NCI-H446 treated with DMSO at 0.1 percent for 48 hours (cell line): ENCODE measurements at regions not wholly inside any gene's neighbourhood (a gene's known extent, or its start where the extent isn't known, plus 50 kb on each side); places are given as distances from the start of the nearest gene placed in this dataset.
"Not testable (repeated sequence)": the region's sequence is repeated elsewhere in the genome, so short reads cannot be mapped to it uniquely, and the experiment has no call there.

Experiments used
- DNase-seq: peaks from one replicate; lab custom pipeline; 2025; lab: John Stamatoyannopoulos, UW

GRCh38 chr3:132987396-132987795 lies 50.8 kb upstream of the TMEM108 start:
- no peak for DNase-seq

DNA sequence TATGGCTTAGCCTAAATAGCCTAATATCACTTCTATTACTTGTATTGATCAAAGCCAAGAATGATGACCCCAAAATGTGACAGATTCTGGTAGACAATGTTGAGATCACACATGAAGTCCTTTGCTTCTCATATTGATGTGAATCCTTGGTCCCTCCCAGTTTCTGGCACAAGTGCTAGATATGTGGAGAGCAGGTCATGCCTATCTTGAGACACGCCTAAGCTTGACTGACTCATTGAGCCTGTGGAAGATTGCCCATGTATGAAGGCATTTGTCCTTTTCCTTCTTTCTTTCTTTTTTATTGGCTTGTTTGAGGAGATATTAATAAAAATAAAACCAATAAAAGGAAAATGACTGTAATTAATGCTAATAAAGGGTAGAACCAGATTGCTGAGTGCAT lies 54.0 kb upstream of the TMEM108 start:
- DNase-seq, result no peak

GRCh38 chr3:132983143-132983770 lies 54.9 kb upstream of the TMEM108 start:
- DNase-seq, result no peak

- no peak for DNase-seq
These were observed 56.5 kb upstream of the TMEM108 start for GRCh38 chr3:132981719-132982118.

GRCh38 chr3:132980102-132980501 lies 58.1 kb upstream of the TMEM108 start:
- no peak for DNase-seq

DNA sequence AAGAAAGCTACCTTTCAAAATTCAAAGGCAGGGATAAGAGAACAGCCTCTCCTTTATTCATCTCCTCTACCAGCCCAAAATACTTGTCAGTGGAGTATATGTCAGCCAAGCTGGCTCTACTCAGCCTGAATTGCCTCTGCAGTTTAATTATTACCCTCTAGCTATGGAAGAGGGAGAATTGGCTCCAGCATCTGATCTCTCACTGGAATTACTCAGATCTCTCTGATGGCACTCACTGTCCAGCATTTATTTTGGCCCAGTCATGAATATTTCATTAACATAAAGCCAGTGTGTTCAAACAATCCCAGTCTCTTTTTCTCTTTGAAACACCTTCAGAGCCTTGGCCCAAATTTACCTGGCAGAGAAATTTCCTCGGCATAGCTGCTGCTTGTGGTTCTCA lies 58.6 kb upstream of the TMEM108 start:
- no peak for DNase-seq

DNA sequence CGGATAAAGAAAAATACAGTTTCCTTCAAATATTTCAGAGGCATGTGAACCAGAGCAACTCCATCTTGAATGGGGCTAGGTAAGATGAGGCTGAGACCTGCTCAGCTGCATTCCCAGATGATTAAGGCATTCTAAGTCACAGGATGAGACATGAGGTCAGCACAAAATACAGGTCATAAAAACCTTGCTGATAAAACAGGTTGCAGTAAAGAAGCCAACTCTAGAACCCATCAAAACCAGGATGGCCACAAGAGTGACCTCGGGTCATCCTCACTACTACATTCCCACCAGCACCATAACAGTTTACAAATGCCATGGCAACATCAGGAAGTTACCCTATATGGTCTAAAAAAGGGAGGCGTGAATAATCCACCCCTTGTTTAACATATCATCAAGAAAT lies 59.2 kb upstream of the TMEM108 start:
- not testable (repeated sequence) for DNase-seq

GRCh38 chr3:132978464-132978863 lies 59.7 kb upstream of the TMEM108 start:
- no peak for DNase-seq

- no peak for DNase-seq
These were observed 64.1 kb upstream of the TMEM108 start for GRCh38 chr3:132974097-132974496.

- DNase-seq, result no peak
These were observed 64.8 kb upstream of the TMEM108 start for GRCh38 chr3:132973441-132973840.

GRCh38 chr3:132972333-132972732 lies 65.9 kb upstream of the TMEM108 start:
- no peak for DNase-seq

DNA sequence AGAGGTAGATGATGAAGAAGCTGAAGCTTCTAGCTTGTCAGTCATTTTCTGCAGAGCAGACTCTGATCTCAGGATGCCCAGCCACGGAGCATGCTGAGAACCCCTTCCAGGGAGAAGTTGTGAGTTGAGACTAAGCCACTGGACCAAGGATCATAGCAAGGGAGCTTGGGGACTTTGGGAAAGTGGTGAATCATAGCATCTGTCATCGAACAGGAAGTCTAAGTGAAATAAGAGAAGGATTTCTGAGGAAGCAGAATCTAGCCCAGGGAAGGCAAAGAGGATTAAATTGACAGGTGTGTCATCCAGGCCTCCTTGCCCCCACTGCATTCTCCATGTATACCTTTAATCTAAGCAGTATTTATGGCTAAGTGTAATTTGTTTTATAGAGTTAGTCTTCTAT lies 71.8 kb upstream of the TMEM108 start:
- DNase-seq, result no peak

DNA sequence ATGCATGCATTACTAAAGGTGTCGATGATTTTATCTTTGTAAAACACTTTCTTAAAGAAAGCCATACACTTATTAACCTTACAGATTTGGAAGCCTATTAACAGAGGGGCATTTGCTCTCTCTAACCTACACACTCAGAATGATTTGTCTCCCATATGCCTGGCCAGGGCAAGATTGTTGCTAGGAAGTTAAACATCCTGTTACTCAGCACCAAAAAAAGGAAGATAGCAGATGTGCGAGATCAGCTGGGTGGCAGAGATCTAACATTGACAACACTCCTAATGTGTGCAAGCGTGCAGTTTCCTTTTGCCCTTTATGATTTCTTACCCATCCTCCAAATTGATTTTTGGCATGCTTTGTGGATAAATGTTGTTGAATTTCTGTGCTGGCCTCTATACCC lies 73.9 kb upstream of the TMEM108 start:
- no peak for DNase-seq

DNA sequence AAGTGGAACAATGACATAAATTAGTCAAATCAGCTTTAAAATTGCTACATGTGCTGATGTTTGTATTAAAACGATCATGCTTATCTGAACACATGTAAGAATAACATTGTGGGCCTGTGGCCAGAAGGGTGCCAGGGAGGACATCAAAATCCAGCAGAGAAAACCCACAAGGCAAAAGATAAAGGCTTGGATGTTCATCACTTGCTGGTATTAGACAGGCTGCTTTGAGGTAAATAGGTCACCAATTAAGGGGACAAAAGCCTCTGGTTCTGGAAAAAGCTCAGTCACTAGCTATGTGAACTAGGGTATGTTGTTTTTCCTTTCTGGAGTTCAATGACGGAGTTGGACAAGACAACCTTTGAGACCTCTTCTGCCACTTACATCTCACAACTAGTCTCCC lies 74.4 kb upstream of the TMEM108 start:
- no peak for DNase-seq

- DNase-seq, result no peak
These were observed 76.2 kb upstream of the TMEM108 start for GRCh38 chr3:132961991-132962390.

GRCh38 chr3:132953683-132954082 lies 84.5 kb upstream of the TMEM108 start:
- no peak for DNase-seq

DNA sequence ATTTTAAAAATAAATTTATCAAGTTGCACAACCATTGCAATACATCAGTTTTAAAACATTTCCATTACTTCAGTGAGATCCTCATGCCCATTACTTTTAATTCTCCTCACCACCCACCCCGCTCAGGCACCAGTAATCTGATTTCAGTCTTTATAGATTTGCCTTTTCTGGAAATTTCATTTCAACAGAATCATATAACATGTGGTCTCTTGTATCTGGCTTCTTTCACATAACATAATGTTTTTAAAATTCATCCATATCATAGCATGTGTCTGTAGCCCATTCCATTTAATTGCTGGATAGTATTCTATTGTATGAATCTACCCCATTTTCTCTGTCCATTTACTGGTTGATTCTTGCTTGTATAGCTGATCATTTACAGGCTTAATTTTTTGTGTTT lies 110.3 kb upstream of the TMEM108 start:
- DNase-seq, result no peak

DNA sequence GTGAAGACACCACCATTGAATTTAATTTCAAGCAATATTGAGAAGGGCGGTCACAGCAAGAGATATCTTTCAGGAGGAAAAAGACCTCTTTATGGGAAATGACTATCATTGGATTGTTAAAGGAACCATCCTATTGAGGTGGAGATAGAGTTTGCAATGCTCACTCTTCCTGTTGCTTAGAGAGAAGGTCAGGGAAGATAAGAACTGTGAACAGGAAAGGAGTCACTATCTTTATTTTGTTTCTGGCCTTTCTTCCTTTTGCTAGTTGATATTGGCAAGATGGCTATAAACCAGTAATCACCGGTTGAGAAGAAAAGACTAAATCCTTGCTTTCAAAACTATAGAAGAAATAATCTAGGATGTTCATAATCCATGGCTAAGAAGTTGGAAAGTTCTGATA lies 112.1 kb upstream of the TMEM108 start:
- DNase-seq, result no peak

DNA sequence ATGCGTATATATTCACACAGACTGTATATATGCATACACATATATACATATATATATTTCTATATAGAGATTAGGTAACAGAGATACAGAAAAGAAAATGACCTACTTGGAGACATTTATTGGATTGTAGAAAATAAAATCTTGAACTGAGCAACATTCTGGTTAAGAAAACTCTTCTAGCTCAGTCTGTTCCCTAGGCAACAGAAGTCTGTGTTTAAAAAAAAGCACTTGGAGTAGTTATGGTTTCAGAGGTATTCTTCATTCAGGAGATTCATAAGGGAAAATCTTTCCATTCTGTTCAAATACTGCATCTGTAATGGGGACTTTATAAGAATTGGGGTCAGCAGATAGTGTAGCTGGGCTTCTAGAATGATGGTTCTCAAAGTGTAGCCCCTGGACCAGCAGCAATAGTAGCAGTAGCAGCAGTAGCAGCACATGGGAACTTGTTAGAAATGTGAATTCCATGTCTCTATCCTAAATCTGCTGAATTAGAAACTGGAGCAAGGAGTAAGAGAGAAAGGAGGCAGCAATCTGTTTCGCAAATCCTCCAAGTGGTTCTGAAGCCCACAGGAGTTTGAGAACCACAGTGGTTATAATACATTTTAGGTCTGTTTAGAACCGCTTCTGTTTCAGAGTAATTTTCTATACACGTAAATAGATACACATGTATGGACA lies 112.8 kb upstream of the TMEM108 start:
- no peak for DNase-seq

DNA sequence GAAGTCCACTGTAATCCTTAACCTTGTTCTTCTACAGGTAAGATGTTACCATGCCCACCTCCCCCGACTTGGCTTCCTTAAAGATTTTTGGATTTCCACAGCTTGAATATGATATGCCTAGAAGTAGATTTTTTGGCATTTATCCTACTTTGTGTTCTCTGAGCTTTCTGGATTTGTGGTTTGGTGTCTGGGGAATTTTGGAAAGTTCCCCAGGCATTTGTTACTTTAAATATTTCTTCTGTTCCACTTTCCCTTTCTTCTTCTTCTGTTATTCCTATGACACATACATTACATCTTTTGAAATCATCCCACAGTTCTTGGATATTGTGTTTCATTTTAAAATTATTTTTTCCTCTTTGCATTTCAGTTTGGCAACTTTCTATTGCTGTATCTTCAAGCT lies 122.1 kb upstream of the TMEM108 start:
- no peak for DNase-seq

DNA sequence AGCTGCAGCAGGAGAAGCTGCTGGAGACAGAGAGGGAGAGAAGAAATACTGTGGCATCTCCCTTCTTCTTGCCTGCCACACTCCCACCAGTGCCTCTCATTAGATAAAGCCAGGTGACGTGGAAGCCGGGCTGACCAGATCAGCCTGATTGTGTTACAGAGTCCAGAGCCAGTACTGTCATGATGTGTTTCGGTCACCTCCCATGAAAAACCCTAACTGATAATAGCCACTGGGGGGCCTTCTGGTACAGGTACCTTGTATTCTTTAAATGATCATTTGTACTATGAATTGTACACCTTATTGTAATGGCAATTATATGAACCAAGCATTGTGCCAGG lies 125.8 kb upstream of the TMEM108 start:
- DNase-seq, result no peak

DNA sequence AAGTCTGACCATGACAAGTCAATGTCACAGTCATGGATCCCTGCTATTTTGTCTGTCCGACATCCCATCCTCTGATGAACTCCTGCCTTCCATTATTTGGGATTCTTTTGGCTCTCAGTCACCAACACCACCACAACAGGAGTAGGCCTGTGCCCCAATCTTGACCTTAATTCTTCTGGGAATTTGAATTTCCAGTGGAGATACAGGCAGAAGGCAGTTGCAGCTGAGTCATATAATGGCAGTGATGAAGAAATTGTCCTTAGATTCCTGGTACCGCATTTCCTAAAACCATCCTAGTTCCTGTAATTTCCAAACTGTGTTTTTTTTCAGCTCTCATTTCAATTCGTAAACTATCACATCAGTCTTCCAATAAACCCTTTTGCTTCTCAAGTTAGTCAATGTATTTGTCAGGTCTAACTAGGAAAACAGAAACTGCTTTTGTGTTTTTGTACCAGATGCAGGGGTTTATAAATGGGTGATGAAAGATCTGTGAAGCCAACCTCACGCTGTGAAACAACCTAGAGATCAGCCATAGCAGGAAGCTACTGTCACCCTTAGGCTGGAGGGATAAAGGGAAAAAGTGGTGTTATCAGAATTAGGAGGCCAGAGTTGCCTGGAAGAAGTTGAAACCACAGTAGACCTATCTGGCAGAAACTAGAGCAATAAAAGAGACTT lies 126.3 kb upstream of the TMEM108 start:
- no peak for DNase-seq

DNA sequence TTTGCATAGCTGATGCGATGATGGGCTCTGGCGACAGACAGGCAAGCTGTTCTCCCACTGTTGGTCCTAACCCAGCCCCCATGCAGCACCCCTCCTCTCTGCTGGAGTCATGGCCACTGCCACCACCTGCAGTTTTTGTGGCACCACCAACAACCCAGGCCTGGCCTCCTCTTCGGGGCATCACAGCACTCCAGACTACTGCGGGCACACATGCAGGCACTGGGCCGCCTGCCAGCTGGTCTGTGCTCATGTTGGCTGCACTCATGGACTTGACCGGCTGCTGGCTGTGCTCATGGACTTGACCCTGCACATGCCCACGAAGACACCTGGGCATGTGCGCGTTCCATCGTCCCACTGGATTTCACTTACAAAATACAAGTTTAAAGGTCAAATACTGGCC lies 130.9 kb upstream of the TMEM108 start:
- no peak for DNase-seq

DNA sequence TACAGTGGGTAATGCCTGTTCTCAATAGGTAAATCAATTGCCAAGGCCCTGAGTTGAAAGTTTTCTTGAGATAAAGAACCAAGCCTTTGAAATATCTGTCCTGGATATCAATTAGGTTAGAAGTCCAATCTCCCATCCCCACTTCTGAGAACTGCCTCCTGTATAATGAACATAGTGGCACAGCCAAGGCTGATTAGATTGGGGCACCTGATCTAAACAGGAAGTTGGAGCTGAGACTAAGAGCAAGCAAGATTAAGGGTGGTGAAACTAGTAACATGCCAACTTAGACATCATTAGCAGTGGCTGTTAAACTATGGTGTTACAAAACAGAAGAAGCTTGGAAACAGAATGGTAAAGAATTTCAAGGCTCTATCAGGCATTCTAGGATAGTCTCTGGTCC lies 137.7 kb upstream of the TMEM108 start:
- DNase-seq, result no peak
